ENCODE measurements at regions not wholly inside any gene's neighbourhood (a gene's known extent, or its start where the extent isn't known, plus 50 kb on each side); places are given as distances from the start of the nearest gene placed in this dataset.
"Not testable (repeated sequence)": the region's sequence is repeated elsewhere in the genome, so short reads cannot be mapped to it uniquely, and the experiment has no call there.

DNA sequence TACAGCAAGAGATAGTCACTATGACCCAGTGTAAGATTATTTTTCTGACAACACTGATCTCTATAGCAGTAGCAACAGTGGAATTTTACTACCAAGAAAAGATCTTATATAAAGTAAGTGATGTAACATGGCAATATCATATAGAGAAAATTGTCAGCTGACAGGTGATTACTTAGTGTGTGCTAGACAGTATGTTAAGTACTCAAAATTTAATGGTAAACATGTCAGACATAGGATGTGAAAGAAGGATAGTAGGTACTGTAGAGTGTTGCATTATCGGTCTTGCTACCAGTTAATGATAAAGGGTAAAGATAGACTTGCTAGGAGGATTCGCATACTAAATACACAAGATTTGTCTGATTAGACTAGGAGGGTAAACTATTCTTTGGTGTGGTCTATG lies 247.4 kb downstream of the CYLC2 start:
- no peak for DNase-seq

GRCh38 chr9:103243553-103243952 lies 248.4 kb downstream of the CYLC2 start:
- DNase-seq = no peak

DNA sequence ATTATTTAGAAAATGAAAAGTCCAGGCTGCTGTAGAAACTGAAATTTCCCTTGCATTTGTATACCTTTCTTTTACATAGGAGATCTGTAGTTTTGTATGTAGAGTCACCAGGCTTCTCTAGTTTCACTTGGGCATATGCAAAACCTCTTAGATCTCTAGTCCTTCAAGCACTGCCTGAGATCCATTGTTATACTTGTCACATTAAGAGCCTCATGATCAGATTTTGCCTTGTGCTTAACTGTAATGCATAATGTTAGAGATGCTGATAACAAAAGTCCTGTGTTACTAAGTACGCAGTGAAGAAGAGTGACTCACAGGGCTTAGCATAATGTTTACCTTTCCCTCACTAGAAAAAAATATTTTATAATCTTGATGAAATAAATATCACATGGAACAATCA lies 250.2 kb downstream of the CYLC2 start:
- no peak for DNase-seq

DNA sequence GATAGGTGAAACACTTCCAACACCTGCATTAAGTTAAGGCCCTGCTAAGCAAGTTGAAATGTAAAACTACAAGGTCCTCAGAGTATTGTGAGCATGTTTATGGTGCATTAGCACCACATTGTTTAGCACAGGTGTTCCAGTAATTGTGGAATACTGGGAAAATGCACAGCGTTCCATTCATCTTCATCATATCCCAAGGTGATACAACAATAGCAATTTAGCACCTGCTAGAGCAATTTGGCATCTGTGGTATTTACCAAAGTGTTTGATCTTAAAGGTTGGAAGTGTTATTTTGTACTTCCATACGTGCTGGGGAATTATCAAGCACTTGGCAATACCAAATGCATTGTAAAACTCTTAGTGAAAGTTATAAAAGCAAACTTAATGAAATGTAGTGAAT lies 266.8 kb downstream of the CYLC2 start:
- DNase-seq = no peak

DNA sequence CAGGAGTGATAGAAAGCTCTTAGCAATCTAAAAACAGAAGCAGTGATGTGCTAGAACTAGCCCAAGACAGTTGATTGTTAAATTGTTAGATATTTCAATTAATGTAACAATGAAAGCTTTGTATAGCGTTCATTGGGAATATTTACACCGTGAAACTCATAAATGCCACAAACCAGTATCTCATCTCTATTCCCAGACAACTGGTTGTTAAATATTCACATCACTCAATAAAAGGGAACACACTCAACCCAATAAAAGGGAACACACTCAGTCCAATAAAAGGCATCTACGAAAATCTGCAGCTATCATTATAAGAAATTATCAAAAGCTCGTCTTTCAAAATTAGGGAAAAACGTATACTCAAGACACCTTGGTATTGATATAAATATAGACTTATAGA lies 270.9 kb downstream of the CYLC2 start:
- no peak for DNase-seq

DNA sequence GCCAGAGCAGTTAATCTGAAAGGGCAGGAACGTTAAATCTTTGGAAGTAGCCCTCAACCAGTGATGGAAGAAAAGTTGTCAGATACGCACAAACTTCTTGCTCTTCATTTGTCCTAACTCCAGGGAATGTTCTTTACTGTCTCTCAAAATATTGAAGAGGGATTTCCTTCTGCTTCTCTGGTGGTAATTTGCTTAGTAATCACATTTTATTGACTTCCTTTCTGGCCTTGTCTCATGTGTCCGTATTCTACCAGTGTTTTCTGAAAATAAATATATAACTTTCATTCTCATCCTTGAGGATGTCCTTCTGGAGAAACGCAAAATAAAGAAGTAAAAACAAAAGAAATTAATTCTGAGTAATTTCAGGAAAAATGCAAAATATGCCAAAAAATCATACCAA lies 282.1 kb downstream of the CYLC2 start:
- no peak for DNase-seq

- no peak for DNase-seq
Measured at GRCh38 chr9:103281126-103281525, 286.0 kb downstream of the CYLC2 start.

GRCh38 chr9:103287361-103287760 lies 292.2 kb downstream of the CYLC2 start:
- no peak for DNase-seq

DNA sequence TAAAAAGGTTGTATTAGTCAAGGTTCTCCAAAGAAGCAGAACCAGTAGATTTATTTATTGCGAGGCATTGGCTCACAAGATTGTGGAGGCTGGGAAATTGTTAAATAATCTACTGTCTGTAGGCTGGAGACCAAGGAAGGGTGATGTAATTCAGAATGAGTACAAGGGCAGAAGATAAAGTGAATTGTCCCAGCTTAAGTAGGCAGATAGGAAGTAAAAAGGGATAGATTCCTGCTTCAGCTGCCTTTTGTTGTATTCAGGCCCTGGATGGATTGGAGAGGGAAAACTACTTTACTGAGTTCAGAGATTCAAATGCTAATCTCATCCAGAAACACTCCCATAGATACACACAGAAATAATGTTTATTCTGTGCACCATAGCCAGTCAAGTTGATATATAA lies 301.1 kb downstream of the CYLC2 start:
- no peak for DNase-seq

- DNase-seq = no peak
Measured at GRCh38 chr9:103301051-103301450, 305.9 kb downstream of the CYLC2 start.

- no peak for DNase-seq
Measured at GRCh38 chr9:103304797-103305196, 309.7 kb downstream of the CYLC2 start.

DNA sequence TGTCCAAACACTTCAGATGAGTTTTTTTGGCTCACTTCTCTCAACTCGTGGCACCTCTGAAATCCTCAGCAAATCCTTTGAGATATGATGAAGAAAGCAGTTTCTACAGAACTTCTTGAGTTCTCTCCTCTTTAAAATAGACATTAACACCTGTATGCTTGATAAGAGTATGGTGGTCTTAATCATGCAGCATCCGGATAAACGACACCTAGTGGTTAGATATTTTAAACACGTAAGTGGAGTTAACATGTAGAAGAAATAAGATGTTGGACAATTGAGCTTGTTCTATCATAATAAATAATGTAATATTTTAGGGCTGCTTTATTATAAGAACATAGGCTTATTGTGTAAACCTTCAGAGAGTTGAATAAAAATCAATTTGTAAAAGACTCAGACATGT lies 324.8 kb downstream of the CYLC2 start:
- DNase-seq = peak; percentile 10 to 40

DNA sequence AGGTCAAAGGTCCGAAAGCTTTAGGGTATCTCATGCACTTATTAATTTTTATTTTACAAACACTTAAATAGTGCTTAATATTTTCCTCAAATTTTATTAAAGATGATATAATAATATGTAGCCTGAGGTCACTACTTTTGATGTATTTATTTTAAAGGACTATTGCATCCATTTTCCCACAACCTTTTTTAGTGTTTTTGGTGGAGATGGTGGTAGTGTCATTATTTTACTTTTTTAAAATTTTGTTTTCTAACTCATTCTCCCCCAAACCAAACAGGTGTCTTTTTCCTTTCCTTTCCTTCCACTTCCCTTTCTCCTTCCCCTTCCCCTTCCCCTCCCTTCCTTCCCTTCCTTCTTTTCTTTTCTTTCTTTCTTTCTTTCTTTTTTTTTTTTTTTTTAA lies 328.6 kb downstream of the CYLC2 start:
- no peak for DNase-seq

DNA sequence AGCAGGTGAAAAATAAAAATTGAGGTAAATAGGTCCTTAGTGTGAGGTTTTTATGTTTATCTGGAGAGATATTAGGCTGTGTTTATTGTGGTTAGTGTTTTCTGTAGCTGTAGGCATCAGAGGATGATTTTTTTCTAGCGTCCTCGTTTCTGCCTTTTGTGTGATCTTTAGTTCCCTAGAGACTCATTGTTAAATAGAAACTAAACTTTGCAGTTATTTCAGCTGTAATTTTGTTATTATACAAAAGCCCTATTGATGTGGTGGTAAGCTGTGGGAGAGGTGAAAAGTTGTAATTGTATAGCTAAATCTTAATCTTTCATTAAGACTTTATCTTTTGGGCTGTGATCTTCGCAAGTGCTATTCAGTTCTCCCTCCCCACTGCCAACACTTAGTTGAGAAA lies 340.3 kb downstream of the CYLC2 start:
- DNase-seq = no peak

- DNase-seq = no peak
Measured at GRCh38 chr9:103355000-103355399, 359.9 kb downstream of the CYLC2 start.

- DNase-seq = not testable (repeated sequence)
Measured at GRCh38 chr9:103357980-103358379, 362.8 kb downstream of the CYLC2 start.

- no peak for DNase-seq
Measured at GRCh38 chr9:103361906-103362305, 366.8 kb downstream of the CYLC2 start.

DNA sequence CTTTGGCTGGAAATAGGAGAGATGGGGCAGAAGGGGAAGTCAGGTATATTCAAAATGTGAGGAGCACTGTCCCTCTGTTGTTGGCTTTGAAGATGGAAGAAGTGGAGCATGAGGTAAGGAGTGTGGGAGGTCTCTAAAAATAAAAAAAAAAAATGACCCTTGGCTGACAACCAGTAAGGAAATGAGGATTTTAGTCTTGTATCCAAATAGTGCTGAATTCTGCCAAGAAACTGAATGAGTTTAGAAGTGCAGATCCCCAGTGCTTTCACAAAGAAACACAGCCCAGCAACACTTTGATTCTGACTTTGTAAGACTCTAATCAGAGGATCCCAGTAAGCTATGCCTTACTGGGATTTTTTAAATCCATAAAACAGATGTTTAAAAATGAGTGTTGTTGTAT lies 367.9 kb downstream of the CYLC2 start:
- no peak for DNase-seq

- no peak for DNase-seq
Measured at GRCh38 chr9:103364753-103365152, 369.6 kb downstream of the CYLC2 start.

GRCh38 chr9:103371152-103371551 lies 376.0 kb downstream of the CYLC2 start:
- DNase-seq = no peak

DNA sequence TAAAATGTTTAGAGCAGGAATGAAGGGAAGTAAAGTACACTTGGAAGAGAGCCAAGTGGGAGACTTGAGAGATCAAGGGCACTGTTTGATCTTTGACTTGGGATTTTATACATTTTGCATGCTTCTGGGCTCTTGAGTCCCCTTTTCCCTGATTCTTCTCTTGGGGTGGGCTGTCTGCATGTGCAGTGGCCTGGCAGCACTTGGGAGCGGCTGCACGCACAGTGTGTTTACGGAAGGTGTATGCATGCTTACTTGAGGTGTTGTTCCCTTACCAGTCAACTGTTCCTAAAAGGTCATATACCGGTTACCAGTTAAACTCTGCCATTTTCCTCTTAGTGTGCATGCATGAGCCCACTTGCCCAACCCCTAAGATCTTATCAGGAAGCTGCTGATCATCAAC lies 377.7 kb downstream of the CYLC2 start:
- no peak for DNase-seq

GRCh38 chr9:103377667-103378066 lies 382.5 kb downstream of the CYLC2 start:
- DNase-seq = no peak

DNA sequence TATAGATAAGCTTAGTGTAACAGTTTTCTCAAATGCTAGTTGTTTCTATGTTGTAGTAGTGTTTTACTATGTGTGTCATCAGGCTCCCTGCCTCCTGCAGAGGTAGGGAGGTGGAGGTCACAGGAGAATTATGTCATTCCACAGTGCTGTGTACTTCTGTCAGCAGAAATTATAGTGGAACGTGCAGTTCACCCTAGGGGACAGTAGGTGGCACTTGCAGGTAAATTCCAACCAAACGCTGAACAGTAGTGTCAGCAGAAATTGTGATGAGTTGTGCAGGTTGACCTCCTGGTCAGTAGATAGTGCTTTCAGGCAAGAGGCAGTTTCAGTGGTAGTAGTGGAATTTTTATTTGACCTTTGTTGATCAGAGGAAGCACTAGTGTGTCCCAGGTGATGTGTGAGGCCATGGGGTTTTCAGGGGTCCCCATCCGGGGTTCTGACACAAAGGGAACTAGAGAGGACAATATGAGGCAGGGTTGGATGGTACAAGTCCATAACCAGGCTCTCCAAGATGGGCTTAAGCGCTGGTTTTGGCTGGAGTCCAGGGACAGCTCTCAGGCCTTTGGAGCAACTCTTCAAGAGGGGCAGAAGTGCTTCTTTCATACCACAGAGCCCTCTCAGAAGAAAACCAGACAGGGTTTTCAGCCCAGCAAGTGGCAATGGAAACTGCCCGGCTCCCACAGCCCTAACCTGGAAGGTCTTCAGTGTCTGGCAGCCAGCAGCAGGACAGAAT lies 402.9 kb downstream of the CYLC2 start:
- DNase-seq = peak; percentile 54 to 64

DNA sequence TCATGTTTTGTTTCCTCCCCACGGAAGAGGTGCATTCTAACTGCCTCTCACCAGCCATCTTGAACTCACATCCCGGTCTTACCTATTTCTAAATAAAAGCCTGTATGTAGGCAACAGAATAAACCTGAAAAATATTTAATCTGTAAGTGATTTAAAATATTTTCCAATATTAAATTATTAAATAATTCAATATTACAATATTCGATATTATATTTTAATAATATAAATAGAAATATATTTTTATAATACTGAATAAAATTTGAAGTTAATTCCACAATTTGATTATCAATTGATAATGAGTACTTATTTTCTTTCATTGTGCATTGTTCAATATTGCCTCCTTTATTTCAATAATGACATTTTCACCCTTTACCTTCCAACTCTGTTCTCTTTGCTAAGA lies 404.4 kb downstream of the CYLC2 start:
- DNase-seq = no peak

DNA sequence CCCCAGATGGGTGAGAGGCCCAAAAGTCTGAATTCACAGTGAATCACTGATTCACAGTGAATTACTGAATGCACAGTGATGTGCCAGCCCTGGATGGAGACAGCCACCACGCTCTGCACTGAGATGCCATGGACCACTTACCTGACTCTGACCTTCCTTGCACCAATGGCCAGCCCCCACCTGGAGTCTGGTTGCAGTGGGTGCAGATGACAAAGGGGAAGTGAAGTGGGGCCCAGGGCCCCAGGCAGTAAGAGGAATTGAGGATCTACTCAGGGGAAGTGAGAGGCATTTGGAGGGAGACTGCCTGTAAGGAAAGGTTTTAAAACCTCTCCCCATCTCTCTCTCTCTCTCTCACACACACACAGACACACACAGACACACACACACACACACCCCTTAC lies 412.1 kb downstream of the CYLC2 start:
- peak; percentile 12 to 39 for DNase-seq

GRCh38 chr9:103410059-103410458 lies 414.9 kb downstream of the CYLC2 start:
- no peak for DNase-seq
